Panc1 (cell line): ENCODE measurements at regions not wholly inside any gene's neighbourhood (a gene's known extent, or its start where the extent isn't known, plus 50 kb on each side); places are given as distances from the start of the nearest gene placed in this dataset.

Source experiments
- ATAC-seq: fragments of 200-7000 bp; cut with Tn5 transposase; 2 replicates; pipeline ENCODE4 v1.9.1; 2020; ENCODE audit warnings: mild to moderate bottlenecking, moderate library complexity
- BruUV-seq: library from RNA; stranded (reverse); fragments of 400-500 nt; replicated peaks from 2 replicates; lab custom pipeline; 2021; lab: Mats Ljungman, UMichigan
- CTCF ChIA-PET: fragments of 300-600 bp; sonication (Branson Sonifier 250); formaldehyde crosslinking; loops from one replicate; lab custom pipeline; 2022; ENCODE audit warnings: antibody characterized with exemption; lab: Charles Lee
- POLR2A ChIA-PET: fragments of 300-600 bp; sonication (Branson Sonifier 250); formaldehyde crosslinking; loops from one replicate; lab custom pipeline; 2022; ENCODE audit warnings: antibody characterized with exemption; lab: Charles Lee
- DNase-seq: peaks from one replicate; pipeline ENCODE4 v3.0.0-alpha.2; 2010; ENCODE audit warnings: low read depth, low spot score
- H3K27ac ChIP-seq: 2 replicates; pipeline ENCODE4 v1.5.1; 2011; ENCODE audit warnings: mild to moderate bottlenecking, low read length, inconsistent platforms
- H3K27me3 ChIP-seq: fragments of 200-500 bp; sonication (Bioruptor generic); 2 replicates; pipeline ENCODE4 v1.6.0; 2014; ENCODE audit warnings: low read length, inconsistent platforms; ENCODE audit not compliant: control insufficient read depth, insufficient read depth
- H3K36me3 ChIP-seq: fragments of 200-500 bp; sonication (Bioruptor generic); 2 replicates; pipeline ENCODE4 v1.5.1; 2014; ENCODE audit warnings: inconsistent platforms, mild to moderate bottlenecking, low read length, moderate library complexity; ENCODE audit not compliant: control insufficient read depth, insufficient read depth
- H3K4me1 ChIP-seq: 2 replicates; pipeline ENCODE4 v1.5.1; 2011; ENCODE audit warnings: inconsistent platforms, mild to moderate bottlenecking, low read length, moderate library complexity; ENCODE audit not compliant: control insufficient read depth, insufficient read depth
- H3K4me3 ChIP-seq, 2 experiments: 2 replicates each; pipeline ENCODE4 v1.5.1; 2011 to 2012; ENCODE audit warnings: low read depth in 2 of 2, low read length in 2 of 2, mild to moderate bottlenecking in 2 of 2, inconsistent platforms in 1 of 2, moderate library complexity in 1 of 2
- H3K9me3 ChIP-seq: fragments of 200-500 bp; sonication (Bioruptor generic); 2 replicates; pipeline ENCODE4 v1.5.1; 2014; ENCODE audit warnings: low read depth, mild to moderate bottlenecking, inconsistent platforms, low read length, moderate library complexity; ENCODE audit not compliant: control insufficient read depth, insufficient read depth
- CTCF ChIP-seq: fragments of 450-650 bp; IDR thresholded peaks from 2 replicates; pipeline ENCODE4 v1.5.1; 2017; ENCODE audit warnings: mild to moderate bottlenecking
- POLR2AphosphoS5 ChIP-seq: IDR thresholded peaks from 2 replicates; pipeline ENCODE4 v1.6.1; 2012; ENCODE audit warnings: mild to moderate bottlenecking, low read depth, low read length, moderate library complexity
- REST ChIP-seq, 2 experiments: IDR thresholded peaks; 2 replicates each; pipeline ENCODE4 v1.6.1; 2011 to 2012; ENCODE audit warnings: low read depth in 2 of 2, control low read depth in 1 of 2, low read length in 1 of 2, mild to moderate bottlenecking in 1 of 2, moderate library complexity in 1 of 2; ENCODE audit not compliant: insufficient read depth in 1 of 2
- SIN3A ChIP-seq: IDR thresholded peaks from 2 replicates; pipeline ENCODE4 v1.6.1; 2012; ENCODE audit warnings: low read depth, mild to moderate bottlenecking, low read length, moderate library complexity, borderline replicate concordance; ENCODE audit not compliant: insufficient read depth
- TCF7L2 ChIP-seq: IDR thresholded peaks from 2 replicates; pipeline ENCODE4 v1.6.1; 2011; ENCODE audit warnings: mild to moderate bottlenecking, low read depth, low read length, inconsistent platforms
- in situ Hi-C: cut with HindIII; loops from 2 replicates; pipeline ENCODE4 v1.10.0; 2016; ENCODE audit warnings: low sequenced_read_pairs, low pct_unique_long_range_greater_than_20kb
- intact Hi-C: fragments of 100-400 bp; cut with micrococcal nuclease; formaldehyde crosslinking; loops from one replicate; pipeline ENCODE4 v1.10.0; 2022; ENCODE audit not compliant: unreplicated experiment

- Histone ChIP-seq H3K9me3 (no peaks in the 10 kb centered on the region), H3K36me3 (no peaks in the 10 kb centered on the region), H3K27ac (no peak overlapping the region), H3K27me3 (no peaks in the 10 kb centered on the region), H3K4me1 (no peaks in the 10 kb centered on the region), H3K4me3 (no peak overlapping the region)
- CTCF ChIA-PET = no interaction called here
- in situ Hi-C loops (no loop called here), intact Hi-C loops (no loop called here)
- DNase-seq (no peak), ATAC-seq (no peak)
- BruUV-seq = no TSS peak
- POLR2A ChIA-PET = no interaction called here
- TF ChIP-seq TCF7L2 = no peak
- TF ChIP-seq POLR2AphosphoS5 = no peak
- no peak for TF ChIP-seq CTCF
- no peak for TF ChIP-seq SIN3A
- no peak for TF ChIP-seq REST (IDR thresholded peaks at IDR 0.05; ENCODE audit: insufficient read depth in 1 of 2, low read depth in 2 of 2, low read length in 1 of 2)
Observed at GRCh38 chr7:125605241-125605640, 675.6 kb upstream of the POT1 start.

- Histone ChIP-seq H3K9me3 (no peaks in the 10 kb centered on the region), H3K4me3 (no peak overlapping the region), H3K4me1 (no peaks in the 10 kb centered on the region), H3K36me3 (no peaks in the 10 kb centered on the region), H3K27me3 (no peaks in the 10 kb centered on the region), H3K27ac (no peak overlapping the region)
- CTCF ChIA-PET = no interaction called here
- in situ Hi-C loops = no loop called here
- POLR2A ChIA-PET = no interaction called here
- no peak for TF ChIP-seq TCF7L2
- TF ChIP-seq CTCF = no peak
- no peak for TF ChIP-seq REST (IDR thresholded peaks at IDR 0.05; ENCODE audit: insufficient read depth in 1 of 2, low read depth in 2 of 2, low read length in 1 of 2)
- TF ChIP-seq SIN3A = no peak
- TF ChIP-seq POLR2AphosphoS5 = no peak
- ATAC-seq = no peak
- DNase-seq = no peak
- intact Hi-C loops = no loop called here
- no TSS peak for BruUV-seq
Observed at GRCh38 chr7:125602441-125602840, 672.8 kb upstream of the POT1 start.
